Mucosa of descending colon (tissue), 3 donors: ENCODE measurements at regions not wholly inside any gene's neighbourhood (a gene's known extent, or its start where the extent isn't known, plus 50 kb on each side); places are given as distances from the start of the nearest gene placed in this dataset.

Source experiments
- ATAC-seq: fragments of 200-7000 bp; cut with Tn5 transposase; one replicate; pipeline ENCODE4 v1.9.1; 2020; ENCODE audit warnings: mild to moderate bottlenecking, moderate library complexity
- DNase-seq, 3 donors: peaks; one replicate each; pipeline ENCODE4 v3.0.0-alpha.2; 2020
- H3K36me3 ChIP-seq: fragments of 200-600 bp; one replicate; pipeline ENCODE4 v1.8.0; 2021; ENCODE audit warnings: low read depth, mild to moderate bottlenecking
- H3K4me1 ChIP-seq: fragments of 200-600 bp; one replicate; pipeline ENCODE4 v1.8.0; 2021; ENCODE audit warnings: low read depth, mild to moderate bottlenecking
- H3K4me3 ChIP-seq: fragments of 200-600 bp; one replicate; pipeline ENCODE4 v1.8.0; 2021; ENCODE audit warnings: mild to moderate bottlenecking
- H3K9me3 ChIP-seq: fragments of 200-600 bp; one replicate; pipeline ENCODE4 v1.8.0; 2021; ENCODE audit warnings: mild to moderate bottlenecking
- CTCF ChIP-seq: fragments of 200-600 bp; IDR thresholded peaks from one replicate; pipeline ENCODE4 v1.8.0; 2022; ENCODE audit warnings: antibody characterized with exemption, mild to moderate bottlenecking
- intact Hi-C, 2 donors: fragments of 100-400 bp; cut with DNase I in 1 of 2; cut with micrococcal nuclease in 1 of 2; formaldehyde crosslinking; loops; one replicate each; pipeline versions ENCODE4 v1.11.0 to v1.11.1; 2022; cut with DNase I, micrococcal nuclease
- donor health status: DM: no; HTN: no; CAD: no; lungs with moderate emphysema.
- donor health status: DM: no; HTN: no; CAD: no.
- donor health status: DM: no; HTN: yes; CAD: no.

- no peaks in the 10 kb centered on the region for H3K4me1 ChIP-seq
- DNase-seq (no peak), ATAC-seq (no peak)
- H3K9me3 ChIP-seq = no peaks in the 10 kb centered on the region
- no peak overlapping the region for H3K4me3 ChIP-seq
- H3K36me3 ChIP-seq = no peaks in the 10 kb centered on the region
- no peak for TF ChIP-seq CTCF
- intact Hi-C loops = no loop called here
These were observed 140.3 kb downstream of the NEDD1 start for GRCh38 chr12:97047361-97047760.

- ATAC-seq (no peak), DNase-seq (no peak)
- Histone ChIP-seq H3K36me3 (no peaks in the 10 kb centered on the region), H3K4me3 (no peak overlapping the region), H3K9me3 (no peaks in the 10 kb centered on the region), H3K4me1 (no peaks in the 10 kb centered on the region)
- no peak for TF ChIP-seq CTCF
- intact Hi-C loops = no loop called here
These were observed 141.5 kb downstream of the NEDD1 start for GRCh38 chr12:97048421-97049035.

GRCh38 chr12:97050509-97050908 is 143.5 kb downstream of the NEDD1 start:
- Histone ChIP-seq H3K4me3 (no peak overlapping the region), H3K4me1 (no peaks in the 10 kb centered on the region), H3K36me3 (no peaks in the 10 kb centered on the region), H3K9me3 (no peaks in the 10 kb centered on the region)
- intact Hi-C loops = no loop called here
- ATAC-seq (no peak), DNase-seq (no peak)
- TF ChIP-seq CTCF = no peak

GRCh38 chr12:97051341-97051740 is 144.3 kb downstream of the NEDD1 start:
- intact Hi-C loops = no loop called here
- Histone ChIP-seq H3K9me3 (no peaks in the 10 kb centered on the region), H3K4me3 (no peak overlapping the region), H3K36me3 (no peaks in the 10 kb centered on the region), H3K4me1 (no peaks in the 10 kb centered on the region)
- TF ChIP-seq CTCF = no peak
- no peak for DNase-seq
- ATAC-seq = no peak

- no peak for ATAC-seq
- Histone ChIP-seq H3K36me3 (no peaks in the 10 kb centered on the region), H3K9me3 (peaks cover 3% of the 10 kb centered on the region), H3K4me3 (no peak overlapping the region), H3K4me1 (no peaks in the 10 kb centered on the region)
- DNase-seq = no peak
- no peak for TF ChIP-seq CTCF
- intact Hi-C loops = no loop called here
These were observed 154.1 kb downstream of the NEDD1 start for GRCh38 chr12:97061171-97061570.
